Common myeloid progenitor, CD34-positive (primary cell): ENCODE measurements at regions not wholly inside any gene's neighbourhood (a gene's known extent, or its start where the extent isn't known, plus 50 kb on each side); places are given as distances from the start of the nearest gene placed in this dataset.

Source experiments
- CTCF ChIA-PET: fragments of 350-600 bp; sonication (Branson Sonifier 250); formaldehyde crosslinking; loops from one replicate; lab custom pipeline; 2021; ENCODE audit warnings: antibody characterized with exemption; lab: Charles Lee
- POLR2A ChIA-PET: fragments of 350-600 bp; sonication (Branson Sonifier 250); formaldehyde crosslinking; loops from one replicate; lab custom pipeline; 2021; ENCODE audit warnings: antibody characterized with exemption; lab: Charles Lee
- DNase-seq, 3 donors: peaks; one replicate each; pipeline versions ENCODE4 v3.0.0 to v3.0.0-alpha.2; 2013
- H3K27ac ChIP-seq, 2 experiments: 1 replicate in 1 of 2; 2 replicates in 1 of 2; pipeline ENCODE4 v1.7.0; 2013; ENCODE audit warnings: inconsistent platforms in 2 of 2, low read length in 2 of 2, mild to moderate bottlenecking in 2 of 2, low read depth in 1 of 2, moderate library complexity in 1 of 2; ENCODE audit not compliant: severe bottlenecking in 2 of 2, insufficient read depth in 1 of 2, poor library complexity in 1 of 2
- H3K27me3 ChIP-seq, 5 experiments: replicated peaks in 2 of 5; 1 replicate in 3 of 5; 2 replicates in 2 of 5; pipeline versions ENCODE4 v1.6.1 to v1.7.0; 2013; ENCODE audit warnings: low read length in 4 of 5, mild to moderate bottlenecking in 2 of 5, moderate library complexity in 2 of 5, inconsistent platforms in 1 of 5; ENCODE audit not compliant: insufficient read depth in 5 of 5, control insufficient read depth in 4 of 5
- H3K36me3 ChIP-seq, 4 experiments: 1 replicate in 2 of 4; 2 replicates in 2 of 4; pipeline versions ENCODE4 v1.6.1 to v1.7.0; 2013; ENCODE audit warnings: low read length in 3 of 4, control low read depth in 1 of 4, mild to moderate bottlenecking in 1 of 4; ENCODE audit not compliant: control insufficient read depth in 4 of 4, insufficient read depth in 4 of 4
- H3K4me1 ChIP-seq, 4 experiments: 1 replicate in 3 of 4; 2 replicates in 1 of 4; pipeline versions ENCODE4 v1.6.1 to v1.7.1; 2013; ENCODE audit warnings: low read length in 3 of 4, mild to moderate bottlenecking in 3 of 4, control low read depth in 1 of 4, inconsistent platforms in 1 of 4, moderate library complexity in 1 of 4; ENCODE audit not compliant: control insufficient read depth in 4 of 4, insufficient read depth in 4 of 4; ENCODE audit errors: control extremely low read depth in 1 of 4
- H3K4me3 ChIP-seq, 7 experiments: 1 replicate in 4 of 7; 2 replicates in 3 of 7; pipeline versions ENCODE4 v1.5.1 to v1.7.0; 2013; ENCODE audit warnings: mild to moderate bottlenecking in 7 of 7, low read length in 6 of 7, moderate library complexity in 6 of 7, inconsistent platforms in 2 of 7, low read depth in 2 of 7, control low read depth in 1 of 7; ENCODE audit not compliant: insufficient read depth in 4 of 7, control insufficient read depth in 1 of 7; ENCODE audit errors: extremely low read depth in 1 of 7
- H3K9me3 ChIP-seq, 5 experiments: 1 replicate in 4 of 5; 2 replicates in 1 of 5; pipeline versions ENCODE4 v1.6.1 to v1.7.1; 2013; ENCODE audit warnings: low read length in 4 of 5, mild to moderate bottlenecking in 2 of 5, inconsistent platforms in 1 of 5, low read depth in 1 of 5, moderate library complexity in 1 of 5; ENCODE audit not compliant: control insufficient read depth in 4 of 5, insufficient read depth in 2 of 5; ENCODE audit errors: control extremely low read depth in 1 of 5
- WGBS: methylation state at CpG from one replicate; pipeline ENCODE4 v1.1.5; 2013; ENCODE audit not compliant: insufficient coverage; 5-methylcytosine and 5-hydroxymethylcytosine counted together

DNA sequence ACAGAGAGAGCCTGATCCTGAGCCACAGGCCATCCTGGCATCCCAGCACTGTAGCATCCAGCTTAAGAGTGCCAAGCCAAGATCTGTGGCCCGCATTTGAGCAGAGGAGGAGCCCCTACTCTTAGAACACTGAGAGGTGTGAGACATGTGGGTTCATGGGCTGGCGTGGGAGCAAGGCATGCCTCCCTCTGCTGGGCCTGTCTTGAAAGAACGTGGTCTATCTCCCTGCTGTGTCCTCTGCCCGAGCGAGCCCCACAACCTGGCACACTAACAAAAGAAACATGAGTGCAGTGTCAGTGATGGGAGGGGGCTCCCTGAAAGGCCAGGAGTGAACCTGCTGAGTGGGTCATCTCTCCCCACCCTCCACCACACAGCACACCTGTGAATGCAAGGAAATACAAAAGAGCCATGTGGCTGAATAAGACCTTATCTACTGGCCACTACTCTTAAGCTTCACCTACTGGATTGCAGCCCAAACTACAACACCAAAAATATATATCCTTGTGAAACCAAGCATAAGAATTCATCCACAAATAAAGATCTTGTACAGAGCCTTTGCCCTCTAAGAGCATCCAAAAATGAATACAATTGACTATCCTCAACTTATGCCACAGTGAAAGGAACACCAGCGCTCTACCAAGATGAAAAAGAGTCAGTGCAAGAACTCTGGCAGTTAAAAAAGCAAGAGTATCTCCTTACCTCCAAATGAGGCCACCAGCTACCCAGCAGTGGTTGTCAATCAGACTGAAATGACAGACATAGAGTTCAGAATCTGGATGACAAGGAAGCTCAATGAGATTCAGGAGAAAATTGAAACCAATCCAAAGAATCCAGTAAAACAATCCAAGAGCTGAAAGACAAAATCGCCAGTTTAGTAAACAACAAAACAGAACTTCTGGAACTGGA, 259.4 kb upstream of the DAB1 start:
- Histone ChIP-seq H3K4me1 (no peaks in the 10 kb centered on the region), H3K36me3 (no peaks in the 10 kb centered on the region), H3K27me3 (no peaks in the 10 kb centered on the region), H3K9me3 (peaks cover 0 to 12% (median 4%) of the 10 kb centered on the region in 5 experiments), H3K4me3 (no peak overlapping the region), H3K27ac (no peak overlapping the region)
- POLR2A ChIA-PET = no interaction called here
- DNase-seq = no peak
- WGBS = 90% methylated on average over 6 of the region's 7 CpGs
- CTCF ChIA-PET = no interaction called here

DNA sequence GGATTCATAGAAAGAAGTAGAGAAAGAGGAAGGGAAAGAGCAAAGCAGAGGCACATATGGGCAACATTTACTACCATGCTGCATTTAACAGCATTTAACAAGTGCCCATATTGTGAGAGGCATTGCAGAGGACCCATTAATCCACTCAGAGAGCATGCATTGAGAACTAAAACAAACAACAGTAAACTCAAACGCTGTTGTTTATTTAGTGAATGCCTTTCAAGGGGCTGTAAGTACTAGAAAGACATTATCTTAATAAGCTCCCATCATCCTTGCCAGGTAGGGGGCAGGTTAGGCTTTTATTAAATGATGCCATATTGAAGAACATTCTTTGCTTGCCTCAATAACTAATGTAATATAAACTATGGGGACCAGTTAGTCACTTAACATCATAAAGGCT, 254.3 kb upstream of the DAB1 start:
- Histone ChIP-seq H3K27me3 (no peaks in the 10 kb centered on the region), H3K4me3 (no peak overlapping the region), H3K9me3 (peaks cover 0 to 4% (median 0%) of the 10 kb centered on the region in 5 experiments), H3K27ac (no peak overlapping the region), H3K36me3 (no peaks in the 10 kb centered on the region), H3K4me1 (no peaks in the 10 kb centered on the region)
- ChIA-PET CTCF (no interaction called here), POLR2A (no interaction called here)
- no CpG with 5 or more reads among the region's 1 CpG for WGBS
- DNase-seq = no peak

DNA sequence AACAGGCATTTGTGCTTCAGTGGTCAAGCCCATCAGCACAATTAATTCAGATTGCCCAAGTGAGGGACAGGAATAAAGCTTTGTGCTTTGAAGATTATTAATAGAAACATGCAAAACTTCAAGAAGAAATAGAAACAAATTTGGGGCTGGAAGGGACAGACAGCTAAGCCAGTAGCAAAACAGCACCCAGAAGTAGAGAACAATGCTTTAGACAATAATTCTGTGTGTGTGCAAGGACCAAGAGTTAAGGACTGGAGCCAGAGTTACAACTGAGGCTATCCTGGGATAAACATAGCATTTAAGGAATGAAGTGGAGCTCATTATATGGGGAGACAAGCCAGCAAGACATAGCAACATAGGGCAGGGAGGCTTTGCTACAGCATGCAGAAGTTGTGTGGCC, 251.9 kb upstream of the DAB1 start:
- Histone ChIP-seq H3K4me1 (no peaks in the 10 kb centered on the region), H3K27ac (no peak overlapping the region), H3K36me3 (no peaks in the 10 kb centered on the region), H3K4me3 (no peak overlapping the region), H3K9me3 (no peaks in the 10 kb centered on the region), H3K27me3 (no peaks in the 10 kb centered on the region)
- no peak for DNase-seq
- CTCF ChIA-PET = no interaction called here
- POLR2A ChIA-PET = no interaction called here

DNA sequence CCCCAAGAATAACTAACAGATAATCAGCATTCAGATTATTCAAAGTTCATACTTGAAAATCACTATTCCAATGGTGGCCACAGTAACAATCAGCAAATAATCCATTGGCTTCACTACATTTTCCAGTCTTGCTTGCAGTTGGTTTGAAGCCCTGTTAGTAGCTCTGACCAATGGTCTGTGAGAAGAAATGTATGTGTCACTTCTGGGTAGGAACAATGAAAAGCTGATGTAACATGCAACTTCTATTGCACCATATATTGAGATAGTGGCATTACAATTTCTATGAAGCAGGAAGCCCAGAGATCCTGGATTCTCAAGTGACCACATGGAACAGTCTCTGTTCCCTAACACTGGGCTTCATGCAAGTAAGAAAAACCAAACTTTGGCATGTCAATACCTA, 250.9 kb upstream of the DAB1 start:
- Histone ChIP-seq H3K36me3 (no peaks in the 10 kb centered on the region), H3K27ac (no peak overlapping the region), H3K27me3 (no peaks in the 10 kb centered on the region), H3K4me1 (no peaks in the 10 kb centered on the region), H3K4me3 (no peak overlapping the region), H3K9me3 (no peaks in the 10 kb centered on the region)
- ChIA-PET POLR2A (no interaction called here), CTCF (no interaction called here)
- DNase-seq = no peak

DNA sequence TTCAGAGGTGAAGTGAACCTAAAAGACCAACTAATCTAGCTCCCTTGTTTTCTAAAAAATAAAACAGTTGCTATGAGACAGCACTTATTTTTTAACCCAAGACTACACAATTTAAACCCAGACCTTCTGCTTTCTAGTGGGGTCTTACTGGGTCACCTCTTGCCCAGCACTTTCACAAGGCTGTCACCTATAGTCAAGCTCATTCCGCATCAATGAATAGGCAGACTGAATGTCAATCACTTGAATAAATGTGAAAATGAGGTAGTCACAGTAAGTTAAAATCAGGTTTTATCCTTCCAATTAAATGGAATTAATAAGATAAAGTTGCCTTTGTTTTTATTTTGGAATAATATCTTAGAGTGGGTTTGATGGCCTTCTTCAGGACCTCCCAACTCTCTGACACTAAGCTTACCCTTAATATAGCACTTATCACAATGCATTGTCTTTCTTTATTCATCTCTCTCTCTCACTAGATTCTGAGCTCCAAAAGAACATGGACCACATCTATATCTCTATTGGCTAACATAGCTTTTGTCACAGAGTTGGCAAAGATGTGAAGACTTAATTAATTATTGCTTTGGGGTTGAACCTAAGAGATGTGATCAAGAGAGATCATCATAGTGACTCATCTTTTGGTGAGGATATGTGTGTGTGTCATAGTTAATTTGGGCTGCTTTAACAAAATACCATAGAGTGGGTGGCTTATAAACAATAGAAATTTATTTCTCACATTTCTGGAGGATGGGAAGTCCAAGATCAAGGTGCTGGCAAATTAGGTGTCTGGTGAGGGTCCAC, 248.7 kb upstream of the DAB1 start:
- WGBS = no CpG with 5 or more reads among the region's 1 CpG
- POLR2A ChIA-PET = no interaction called here
- Histone ChIP-seq H3K4me3 (no peak overlapping the region), H3K36me3 (no peaks in the 10 kb centered on the region), H3K9me3 (no peaks in the 10 kb centered on the region), H3K27me3 (no peaks in the 10 kb centered on the region), H3K27ac (no peak overlapping the region), H3K4me1 (no peaks in the 10 kb centered on the region)
- no peak for DNase-seq
- CTCF ChIA-PET = no interaction called here

DNA sequence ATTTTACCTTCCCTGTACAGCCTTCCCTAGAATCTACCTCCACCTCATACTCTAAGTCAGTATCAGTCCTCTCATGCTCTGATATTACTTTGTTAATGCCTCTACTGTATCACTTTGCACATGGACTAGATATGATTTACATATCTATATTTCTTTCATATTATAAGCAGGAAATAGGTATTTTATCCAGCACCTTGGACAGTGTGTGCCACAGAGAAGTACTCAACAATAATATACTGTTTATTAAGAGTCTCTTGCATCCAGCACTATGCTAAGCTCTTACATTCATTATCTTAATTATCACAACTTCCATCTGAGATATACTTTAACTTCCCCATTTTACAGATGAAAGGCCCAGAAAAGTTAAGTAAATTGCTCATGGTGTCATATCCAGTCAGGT, 247.9 kb upstream of the DAB1 start:
- CTCF ChIA-PET = no interaction called here
- Histone ChIP-seq H3K36me3 (no peaks in the 10 kb centered on the region), H3K4me3 (no peak overlapping the region), H3K4me1 (no peaks in the 10 kb centered on the region), H3K9me3 (no peaks in the 10 kb centered on the region), H3K27ac (no peak overlapping the region), H3K27me3 (no peaks in the 10 kb centered on the region)
- DNase-seq = no peak
- POLR2A ChIA-PET = no interaction called here

DNA sequence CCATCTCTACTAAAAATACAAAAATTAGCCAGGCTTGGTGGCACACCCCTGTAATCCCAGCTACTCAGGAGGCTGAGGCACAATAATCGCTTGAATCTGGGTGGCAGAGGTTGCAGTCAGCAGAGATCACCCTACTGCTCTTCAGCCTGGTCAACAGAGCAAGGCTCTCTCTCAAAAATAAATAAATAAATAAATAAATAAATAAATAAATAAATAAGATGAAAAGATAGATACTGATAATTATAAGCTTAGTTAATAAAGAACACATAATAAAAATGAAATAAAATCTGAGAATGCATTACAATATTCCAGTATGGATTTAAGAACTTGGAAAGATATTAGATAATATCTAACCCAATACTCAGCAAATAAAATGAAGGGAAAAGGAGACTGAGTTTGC, 235.9 kb upstream of the DAB1 start:
- no peaks in the 10 kb centered on the region for H3K4me1 ChIP-seq
- DNase-seq = no peak
- no peaks in the 10 kb centered on the region for H3K36me3 ChIP-seq
- ChIA-PET POLR2A (no interaction called here), CTCF (no interaction called here)
- no CpG with 5 or more reads among the region's 1 CpG for WGBS
- no peak overlapping the region for H3K4me3 ChIP-seq
- H3K27ac ChIP-seq = no peak overlapping the region
- peaks cover 0 to 5% (median 0%) of the 10 kb centered on the region in 5 experiments for H3K9me3 ChIP-seq
- H3K27me3 ChIP-seq = no peaks in the 10 kb centered on the region
